Ecto neural progenitor cell (in vitro differentiated cells): ENCODE measurements at regions not wholly inside any gene's neighbourhood (a gene's known extent, or its start where the extent isn't known, plus 50 kb on each side); places are given as distances from the start of the nearest gene placed in this dataset.
"Not testable (repeated sequence)": the region's sequence is repeated elsewhere in the genome, so short reads cannot be mapped to it uniquely, and the experiment has no call there.

Experiments
- DNase-seq: peaks from one replicate; pipeline ENCODE4 v3.0.0-alpha.2; 2018; ENCODE audit warnings: low spot score

GRCh38 chr11:25615841-25616240 lies 716.1 kb upstream of the ANO3 start:
- no peak for DNase-seq

GRCh38 chr11:25625094-25625493 lies 706.8 kb upstream of the ANO3 start:
- DNase-seq, result no peak

GRCh38 chr11:25628030-25628429 lies 703.9 kb upstream of the ANO3 start:
- DNase-seq, result no peak

GRCh38 chr11:25633230-25633629 lies 698.7 kb upstream of the ANO3 start:
- DNase-seq, result no peak

GRCh38 chr11:25649220-25649619 lies 682.7 kb upstream of the ANO3 start:
- DNase-seq, result not testable (repeated sequence)

GRCh38 chr11:25650319-25650718 lies 681.6 kb upstream of the ANO3 start:
- DNase-seq, result no peak

GRCh38 chr11:25655636-25656035 lies 676.3 kb upstream of the ANO3 start:
- no peak for DNase-seq

- DNase-seq, result no peak
Observed at GRCh38 chr11:25658916-25659315, 673.0 kb upstream of the ANO3 start.

GRCh38 chr11:25659706-25660105 lies 672.2 kb upstream of the ANO3 start:
- DNase-seq, result no peak

- no peak for DNase-seq
Observed at GRCh38 chr11:25667871-25668270, 664.1 kb upstream of the ANO3 start.

GRCh38 chr11:25691959-25692358 lies 640.0 kb upstream of the ANO3 start:
- DNase-seq, result no peak

- no peak for DNase-seq
Observed at GRCh38 chr11:25702417-25702816, 629.5 kb upstream of the ANO3 start.

- DNase-seq, result no peak
Observed at GRCh38 chr11:25710975-25711374, 621.0 kb upstream of the ANO3 start.

GRCh38 chr11:25727944-25728343 lies 604.0 kb upstream of the ANO3 start:
- DNase-seq, result no peak

GRCh38 chr11:25730230-25730629 lies 601.7 kb upstream of the ANO3 start:
- no peak for DNase-seq

GRCh38 chr11:25733777-25734176 lies 598.2 kb upstream of the ANO3 start:
- DNase-seq, result no peak

- no peak for DNase-seq
Observed at GRCh38 chr11:25734591-25735211, 597.2 kb upstream of the ANO3 start.

GRCh38 chr11:25737071-25737675 lies 594.8 kb upstream of the ANO3 start:
- no peak for DNase-seq

- no peak for DNase-seq
Observed at GRCh38 chr11:25741886-25742285, 590.0 kb upstream of the ANO3 start.

- DNase-seq, result no peak
Observed at GRCh38 chr11:25742800-25743199, 589.1 kb upstream of the ANO3 start.

GRCh38 chr11:25755381-25755780 lies 576.5 kb upstream of the ANO3 start:
- no peak for DNase-seq

- DNase-seq, result no peak
Observed at GRCh38 chr11:25755918-25756584, 575.9 kb upstream of the ANO3 start.

- DNase-seq, result no peak
Observed at GRCh38 chr11:25758145-25758661, 573.7 kb upstream of the ANO3 start.
